H9 (cell line): ENCODE measurements at regions not wholly inside any gene's neighbourhood (a gene's known extent, or its start where the extent isn't known, plus 50 kb on each side); places are given as distances from the start of the nearest gene placed in this dataset.

Source experiments
- DNase-seq: peaks from one replicate; pipeline ENCODE4 v3.0.0-alpha.2; 2017
- H2AFZ ChIP-seq: one replicate; pipeline ENCODE4 v1.6.1; 2013; ENCODE audit warnings: mild to moderate bottlenecking, low read length, control low read depth, moderate library complexity
- H2AK5ac ChIP-seq: 2 replicates; pipeline ENCODE4 v1.6.1; 2013; ENCODE audit warnings: low read length, control low read depth, mixed read lengths; ENCODE audit not compliant: insufficient read length
- H2BK120ac ChIP-seq: one replicate; pipeline ENCODE4 v1.6.1; 2013; ENCODE audit warnings: low read depth, mild to moderate bottlenecking, low read length, control low read depth, inconsistent platforms; ENCODE audit not compliant: poor library complexity, severe bottlenecking
- H2BK12ac ChIP-seq: 2 replicates; pipeline ENCODE4 v1.6.1; 2013; ENCODE audit warnings: low read length, control low read depth, mixed read lengths, low read depth; ENCODE audit not compliant: insufficient read length
- H2BK15ac ChIP-seq: 2 replicates; pipeline ENCODE4 v1.6.1; 2013; ENCODE audit warnings: low read depth, low read length, control low read depth
- H2BK20ac ChIP-seq: one replicate; pipeline ENCODE4 v1.6.1; 2013; ENCODE audit warnings: low read depth, mild to moderate bottlenecking, low read length, control low read depth, inconsistent platforms; ENCODE audit not compliant: poor library complexity, severe bottlenecking
- H2BK5ac ChIP-seq: 2 replicates; pipeline ENCODE4 v1.6.1; 2013; ENCODE audit warnings: low read length, control low read depth, mixed read lengths; ENCODE audit not compliant: insufficient read length
- H3K14ac ChIP-seq: 2 replicates; pipeline ENCODE4 v1.6.1; 2013; ENCODE audit warnings: low read length, control low read depth; ENCODE audit not compliant: insufficient read depth
- H3K18ac ChIP-seq: 2 replicates; pipeline ENCODE4 v1.6.1; 2013; ENCODE audit warnings: low read depth, mild to moderate bottlenecking, mixed read lengths, low read length, control low read depth; ENCODE audit not compliant: insufficient read length
- H3K23ac ChIP-seq: 2 replicates; pipeline ENCODE4 v1.6.1; 2013; ENCODE audit warnings: low read length, control low read depth, mixed read lengths, low read depth; ENCODE audit not compliant: insufficient read length
- H3K23me2 ChIP-seq: 2 replicates; pipeline ENCODE4 v1.6.1; 2013; ENCODE audit warnings: low read depth, mild to moderate bottlenecking, mixed read lengths, low read length, control low read depth; ENCODE audit not compliant: insufficient read length, poor library complexity, severe bottlenecking
- H3K27ac ChIP-seq: 2 replicates; pipeline ENCODE4 v1.5.1; 2013; ENCODE audit warnings: low read length, control low read depth, mixed read lengths, low read depth; ENCODE audit not compliant: insufficient read length
- H3K27me3 ChIP-seq: 2 replicates; pipeline ENCODE4 v1.6.1; 2013; ENCODE audit warnings: low read length, control low read depth, inconsistent platforms; ENCODE audit not compliant: insufficient read depth
- H3K4ac ChIP-seq: 2 replicates; pipeline ENCODE4 v1.6.1; 2013; ENCODE audit warnings: low read depth, mild to moderate bottlenecking, control low read depth, inconsistent platforms, low read length, moderate library complexity
- H3K4me1 ChIP-seq: 2 replicates; pipeline ENCODE4 v1.6.1; 2013; ENCODE audit warnings: low read length, control low read depth, inconsistent platforms; ENCODE audit not compliant: insufficient read depth
- H3K4me2 ChIP-seq: 2 replicates; pipeline ENCODE4 v1.6.1; 2013; ENCODE audit warnings: low read length, control low read depth, mixed read lengths; ENCODE audit not compliant: insufficient read length, insufficient read depth
- H3K56ac ChIP-seq: 2 replicates; pipeline ENCODE4 v1.6.1; 2013; ENCODE audit warnings: low read depth, mild to moderate bottlenecking, mixed read lengths, low read length, control low read depth; ENCODE audit not compliant: insufficient read length
- H3K79me1 ChIP-seq: 2 replicates; pipeline ENCODE4 v1.6.1; 2013; ENCODE audit warnings: low read depth, mild to moderate bottlenecking, moderate library complexity, low read length, control low read depth, inconsistent platforms; ENCODE audit not compliant: insufficient read depth, poor library complexity, severe bottlenecking
- H3K79me2 ChIP-seq: 2 replicates; pipeline ENCODE4 v1.6.1; 2013; ENCODE audit warnings: low read length, control low read depth, inconsistent platforms; ENCODE audit not compliant: insufficient read depth
- H3K9ac ChIP-seq: 2 replicates; pipeline ENCODE4 v1.6.1; 2013; ENCODE audit warnings: low read length, control low read depth, mixed read lengths; ENCODE audit not compliant: insufficient read length; ENCODE audit errors: extremely low read depth
- H3K9me3 ChIP-seq: one replicate; pipeline ENCODE4 v1.6.1; 2013; ENCODE audit warnings: low read depth, low read length, inconsistent platforms; ENCODE audit not compliant: control insufficient read depth
- H3T11ph ChIP-seq: one replicate; pipeline ENCODE4 v1.6.1; 2013; ENCODE audit warnings: mild to moderate bottlenecking, low read length, control low read depth, inconsistent platforms
- H4K20me1 ChIP-seq: one replicate; pipeline ENCODE4 v1.6.1; 2013; ENCODE audit not compliant: control insufficient read depth, insufficient read length, insufficient read depth
- H4K5ac ChIP-seq: 2 replicates; pipeline ENCODE4 v1.6.1; 2013; ENCODE audit warnings: low read depth, mild to moderate bottlenecking, mixed read lengths, low read length, control low read depth; ENCODE audit not compliant: insufficient read length
- H4K8ac ChIP-seq: replicated peaks from 2 replicates; pipeline ENCODE4 v1.6.1; 2013; ENCODE audit warnings: low read length, control low read depth, mixed read lengths, low read depth; ENCODE audit not compliant: insufficient read length
- H4K91ac ChIP-seq: 2 replicates; pipeline ENCODE4 v1.6.1; 2013; ENCODE audit warnings: low read depth, mild to moderate bottlenecking, moderate library complexity, mixed read lengths, low read length, control low read depth; ENCODE audit not compliant: insufficient read length
- H3K27ac Mint-ChIP-seq, 3 experiments: 2 replicates in 2 of 3; 3 replicates in 1 of 3; pipeline ENCODE4 v1.8.0; 2020 to 2021; ENCODE audit warnings: mixed read lengths in 3 of 3, mild to moderate bottlenecking in 1 of 3, moderate library complexity in 1 of 3
- H3K27me3 Mint-ChIP-seq: 2 replicates; pipeline ENCODE4 v1.8.0; 2021; ENCODE audit warnings: low read depth, mild to moderate bottlenecking, moderate library complexity, mixed read lengths
- H3K36me3 Mint-ChIP-seq, 3 experiments: 2 replicates in 2 of 3; 3 replicates in 1 of 3; pipeline ENCODE4 v1.8.0; 2020 to 2021; ENCODE audit warnings: low read depth in 3 of 3, mixed read lengths in 3 of 3; ENCODE audit not compliant: insufficient read depth in 1 of 3
- H3K4me1 Mint-ChIP-seq, 2 experiments: 2 replicates each; pipeline ENCODE4 v1.8.0; 2020; ENCODE audit warnings: mixed read lengths in 2 of 2
- H3K4me3 Mint-ChIP-seq, 2 experiments: 2 replicates in 1 of 2; 3 replicates in 1 of 2; pipeline ENCODE4 v1.8.0; 2020 to 2021; ENCODE audit warnings: mild to moderate bottlenecking in 2 of 2, mixed read lengths in 2 of 2, moderate library complexity in 1 of 2
- H3K9me3 Mint-ChIP-seq, 2 experiments: 2 replicates in 1 of 2; 3 replicates in 1 of 2; pipeline ENCODE4 v1.8.0; 2020; ENCODE audit warnings: mild to moderate bottlenecking in 2 of 2, mixed read lengths in 2 of 2, moderate library complexity in 1 of 2
- CTCF ChIP-seq: fragments of 200-600 bp; sonication (generic); conservative IDR thresholded peaks from 3 replicates; pipeline ENCODE4 v1.8.0; 2021; ENCODE audit warnings: antibody characterized with exemption, mild to moderate bottlenecking
- WGBS: extraction: QIAGEN DNeasy Blood & Tissue Kit; methylation state at CpG from one replicate; pipeline ENCODE4 v1.1.7; 2013; ENCODE audit warnings: missing lambda C conversion rate, low lambda C conversion rate, mixed read lengths; ENCODE audit not compliant: insufficient read length; ENCODE audit errors: extremely low coverage; 5-methylcytosine and 5-hydroxymethylcytosine counted together

DNA sequence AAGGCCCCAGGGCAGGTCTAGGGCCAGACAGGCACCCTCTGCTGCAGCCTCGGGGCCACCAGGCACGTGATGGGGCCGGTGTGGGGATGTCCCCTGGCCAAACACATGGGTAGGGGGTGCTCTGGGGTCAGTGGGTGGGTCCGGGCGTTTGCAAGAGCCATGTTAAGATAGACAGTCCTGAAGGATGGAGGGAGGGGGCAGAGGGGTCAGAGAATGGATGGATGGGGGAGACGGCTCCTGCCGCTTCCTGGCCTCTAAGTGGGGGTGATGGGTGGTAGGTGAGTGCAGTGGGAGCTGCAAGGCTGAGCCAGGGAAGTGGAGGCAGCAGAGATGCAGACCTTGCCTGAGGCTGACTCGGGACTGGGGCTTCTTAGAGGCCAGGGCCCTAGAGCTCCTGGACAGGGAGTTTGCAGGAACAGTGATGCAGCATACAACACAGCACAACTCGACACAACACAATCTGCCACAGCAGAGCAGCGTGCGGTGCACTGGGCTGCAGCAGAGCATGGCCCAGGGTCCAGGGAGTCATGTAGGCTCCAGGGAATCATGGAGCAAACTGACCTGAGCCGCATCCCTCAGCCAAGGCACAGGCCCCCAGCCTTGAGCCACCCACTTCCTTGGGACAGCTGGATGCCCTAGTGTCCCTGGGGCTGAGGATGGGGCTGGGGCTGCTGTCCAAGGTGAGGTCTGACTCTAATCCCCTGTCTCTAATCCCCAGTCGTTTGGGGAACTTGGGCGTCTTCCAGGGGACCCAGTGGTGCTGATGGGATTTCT is 97.5 kb downstream of the SCGB2B2 start:
- Histone ChIP-seq H4K20me1 (no peaks in the 10 kb centered on the region), H2BK15ac (no peak overlapping the region), H3K4me2 (no peak overlapping the region), H3K4me1 (no peaks in the 10 kb centered on the region), H3K9ac (no peak overlapping the region), H3K27ac (no peak overlapping the region), H3T11ph (no peak overlapping the region), H3K23ac (no peak overlapping the region), H3K79me2 (no peaks in the 10 kb centered on the region), H2BK12ac (no peak overlapping the region), H2BK120ac (no peak overlapping the region), H3K18ac (no peak overlapping the region), H2BK5ac (no peak overlapping the region), H3K23me2 (peaks cover 3% of the 10 kb centered on the region), H3K14ac (no peak overlapping the region), H3K9me3 (no peaks in the 10 kb centered on the region), H3K27me3 (no peaks in the 10 kb centered on the region), H3K79me1 (no peaks in the 10 kb centered on the region), H2BK20ac (no peak overlapping the region), H3K56ac (no peak overlapping the region), H3K4ac (no peak overlapping the region), H2AK5ac (no peak overlapping the region), H4K91ac (no peak overlapping the region), H2AFZ (no peak overlapping the region), H4K5ac (no peak overlapping the region), H4K8ac (no peak overlapping the region)
- peak; percentile 22 for DNase-seq
- Mint-ChIP-seq H3K27me3 (peaks cover 4% of the 10 kb centered on the region; the same call in 1 of the 2 replicates), H3K9me3 (peaks cover 3 to 85% of the 10 kb centered on the region in 2 experiments; a peak in 4 of 5 replicates), H3K36me3 (peaks cover 0 to 8% (median 0%) of the 10 kb centered on the region in 3 experiments; a peak in 2 of 7 replicates), H3K4me3 (no peak overlapping the region), H3K4me1 (no peaks in the 10 kb centered on the region), H3K27ac (no peak overlapping the region; a peak in 1 of 7 replicates)
- TF ChIP-seq CTCF = no peak
- no CpG with 5 or more reads among the region's 14 CpGs for WGBS
